Parathyroid adenoma (tissue), 2 donors: ENCODE measurements at regions not wholly inside any gene's neighbourhood (a gene's known extent, or its start where the extent isn't known, plus 50 kb on each side); places are given as distances from the start of the nearest gene placed in this dataset.

Source experiments
- H2AFZ ChIP-seq: fragments of 300-600 bp; sonication (generic); one replicate; pipeline ENCODE4 v1.7.0; 2017; ENCODE audit warnings: antibody characterized with exemption, mild to moderate bottlenecking
- H3K27ac ChIP-seq: fragments of 300-600 bp; sonication (generic); one replicate; pipeline ENCODE4 v1.7.0; 2017
- H3K27me3 ChIP-seq: fragments of 300-600 bp; sonication (generic); one replicate; pipeline ENCODE4 v1.7.0; 2017; ENCODE audit warnings: low read length; ENCODE audit not compliant: control insufficient read depth, insufficient read depth
- H3K36me3 ChIP-seq: fragments of 300-600 bp; sonication (generic); one replicate; pipeline ENCODE4 v1.7.0; 2017; ENCODE audit warnings: low read length; ENCODE audit not compliant: control insufficient read depth, insufficient read depth
- H3K4me1 ChIP-seq: fragments of 300-600 bp; sonication (generic); one replicate; pipeline ENCODE4 v1.7.0; 2017; ENCODE audit warnings: control low read depth
- H3K4me2 ChIP-seq: fragments of 300-600 bp; sonication (generic); one replicate; pipeline ENCODE4 v1.7.0; 2017; ENCODE audit warnings: low read length
- H3K4me3 ChIP-seq: fragments of 300-600 bp; sonication (generic); one replicate; pipeline ENCODE4 v1.7.0; 2017; ENCODE audit warnings: low read depth, low read length
- H3K79me2 ChIP-seq: fragments of 300-600 bp; sonication (generic); one replicate; pipeline ENCODE4 v1.7.0; 2017; ENCODE audit warnings: control low read depth
- H3K9ac ChIP-seq: fragments of 300-600 bp; sonication (generic); one replicate; pipeline ENCODE4 v1.7.0; 2017; ENCODE audit warnings: mild to moderate bottlenecking
- H3K9me3 ChIP-seq: fragments of 300-600 bp; sonication (generic); one replicate; pipeline ENCODE4 v1.7.0; 2017; ENCODE audit warnings: low read length; ENCODE audit not compliant: control insufficient read depth
- CTCF ChIP-seq: fragments of 300-600 bp; sonication (generic); IDR thresholded peaks from one replicate; pipeline ENCODE4 v1.7.0; 2017; ENCODE audit warnings: antibody characterized with exemption, mild to moderate bottlenecking
- donor health status: primary hyperparathyroidism.

DNA sequence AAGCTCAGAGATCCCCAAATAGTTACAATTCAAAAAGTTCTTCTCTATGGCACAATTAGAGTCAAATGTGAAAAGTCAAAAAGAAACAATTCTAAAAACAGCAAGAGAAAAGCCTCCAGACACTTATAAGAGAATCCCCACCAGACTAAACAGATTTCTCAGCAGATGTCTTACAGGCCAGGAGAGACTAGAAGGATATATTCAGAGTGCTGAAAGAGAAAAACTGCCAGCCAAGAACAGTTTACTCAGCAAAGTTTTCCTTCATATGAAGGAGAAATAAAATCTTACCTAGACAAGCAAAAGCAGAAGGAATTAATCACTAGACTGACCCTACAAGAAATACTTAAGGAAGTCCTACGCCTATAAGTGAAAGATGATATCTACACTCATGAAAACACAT is 176.1 kb upstream of the OPRM1 start:
- H2AFZ ChIP-seq, result no peak overlapping the region
- no peak overlapping the region for H3K4me2 ChIP-seq
- no peak for TF ChIP-seq CTCF
- H3K27me3 ChIP-seq, result no peaks in the 10 kb centered on the region
- H3K4me3 ChIP-seq, result no peak overlapping the region
- no peaks in the 10 kb centered on the region for H3K4me1 ChIP-seq
- no peaks in the 10 kb centered on the region for H3K36me3 ChIP-seq
- H3K9ac ChIP-seq, result no peak overlapping the region
- H3K27ac ChIP-seq, result no peak overlapping the region
- H3K9me3 ChIP-seq, result no peaks in the 10 kb centered on the region
- no peaks in the 10 kb centered on the region for H3K79me2 ChIP-seq

DNA sequence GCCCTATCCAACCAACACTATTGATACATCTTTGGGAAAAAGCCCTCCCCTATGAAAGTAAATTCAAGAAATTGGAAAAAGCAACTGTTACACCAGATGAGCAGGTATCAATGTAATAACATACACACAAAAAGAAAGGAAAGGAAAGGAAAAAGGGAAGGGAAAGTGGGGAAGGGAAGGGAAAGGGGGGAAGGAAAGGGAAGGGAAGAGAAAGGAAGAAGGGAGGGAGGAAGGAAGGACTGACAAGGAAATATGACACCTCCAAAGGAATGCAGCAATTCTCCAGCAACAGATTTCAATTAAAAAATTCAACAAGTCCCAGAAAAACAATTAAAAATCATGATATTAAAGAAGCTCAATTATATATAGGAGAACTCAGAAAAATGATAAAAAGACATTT is 176.9 kb upstream of the OPRM1 start:
- Histone ChIP-seq H3K4me3 (no peak overlapping the region), H2AFZ (no peak overlapping the region), H3K9me3 (no peaks in the 10 kb centered on the region), H3K9ac (no peak overlapping the region), H3K36me3 (no peaks in the 10 kb centered on the region), H3K27ac (no peak overlapping the region), H3K4me2 (no peak overlapping the region), H3K27me3 (no peaks in the 10 kb centered on the region), H3K79me2 (no peaks in the 10 kb centered on the region), H3K4me1 (no peaks in the 10 kb centered on the region)
- no peak for TF ChIP-seq CTCF

GRCh38 chr6:153858529-153858928 is 180.5 kb upstream of the OPRM1 start:
- Histone ChIP-seq H3K9me3 (no peaks in the 10 kb centered on the region), H3K4me3 (no peak overlapping the region), H3K27me3 (no peaks in the 10 kb centered on the region), H2AFZ (no peak overlapping the region), H3K4me2 (no peak overlapping the region), H3K27ac (no peak overlapping the region), H3K4me1 (no peaks in the 10 kb centered on the region), H3K36me3 (no peaks in the 10 kb centered on the region), H3K79me2 (no peaks in the 10 kb centered on the region), H3K9ac (no peak overlapping the region)
- no peak for TF ChIP-seq CTCF

DNA sequence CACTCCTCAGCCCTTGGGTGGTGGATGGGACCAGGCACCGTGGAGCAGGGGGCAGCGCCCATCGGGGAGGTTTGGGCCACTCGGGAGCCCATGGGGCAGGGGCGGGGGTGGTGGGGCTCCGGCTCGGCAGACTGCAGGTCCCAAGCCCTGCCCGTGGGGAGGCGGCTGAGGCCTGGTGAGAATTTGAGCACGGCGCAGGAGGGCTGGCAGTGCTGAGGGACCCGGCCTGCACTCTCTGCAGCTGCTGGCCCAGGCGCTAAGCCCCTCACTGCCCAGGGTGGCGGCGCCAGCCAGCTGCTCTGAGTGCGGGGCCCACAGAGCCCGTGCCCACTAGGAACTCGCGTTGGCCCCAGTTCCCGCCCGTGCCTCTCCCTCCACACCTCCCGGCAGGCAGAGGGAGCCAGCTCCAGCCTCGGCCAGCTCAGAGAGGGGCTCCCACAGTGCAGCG is 182.1 kb upstream of the OPRM1 start:
- H3K9me3 ChIP-seq, result no peaks in the 10 kb centered on the region
- H2AFZ ChIP-seq, result no peak overlapping the region
- H3K27ac ChIP-seq, result no peak overlapping the region
- H3K79me2 ChIP-seq, result no peaks in the 10 kb centered on the region
- TF ChIP-seq CTCF, result no peak
- no peaks in the 10 kb centered on the region for H3K27me3 ChIP-seq
- no peak overlapping the region for H3K9ac ChIP-seq
- H3K4me1 ChIP-seq, result no peaks in the 10 kb centered on the region
- H3K36me3 ChIP-seq, result no peaks in the 10 kb centered on the region
- no peak overlapping the region for H3K4me3 ChIP-seq
- no peak overlapping the region for H3K4me2 ChIP-seq

DNA sequence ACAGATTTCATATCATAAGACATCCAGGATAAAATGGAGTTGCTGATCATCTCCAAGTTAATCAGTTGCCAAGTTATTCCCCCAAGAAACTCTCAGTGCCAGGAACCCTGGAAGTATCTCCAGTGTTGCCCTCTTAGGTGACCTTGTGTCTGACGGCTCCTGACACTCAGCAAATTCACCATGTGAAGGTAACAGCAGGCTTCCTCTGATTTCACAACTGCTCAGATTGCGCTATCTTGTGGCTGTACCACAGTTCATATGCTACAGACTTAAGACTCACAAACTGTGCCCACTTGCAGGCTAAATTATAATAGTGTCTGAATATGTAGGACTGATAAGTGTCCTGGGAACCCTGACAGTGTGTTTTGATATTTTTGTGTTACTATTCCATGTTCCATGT is 186.6 kb upstream of the OPRM1 start:
- H3K36me3 ChIP-seq, result no peaks in the 10 kb centered on the region
- no peak overlapping the region for H3K4me3 ChIP-seq
- H3K27ac ChIP-seq, result no peak overlapping the region
- H3K4me2 ChIP-seq, result no peak overlapping the region
- no peaks in the 10 kb centered on the region for H3K27me3 ChIP-seq
- no peaks in the 10 kb centered on the region for H3K4me1 ChIP-seq
- H3K9me3 ChIP-seq, result no peaks in the 10 kb centered on the region
- no peak overlapping the region for H2AFZ ChIP-seq
- no peaks in the 10 kb centered on the region for H3K79me2 ChIP-seq
- H3K9ac ChIP-seq, result no peak overlapping the region
- TF ChIP-seq CTCF, result no peak
